ENCODE measurements at regions not wholly inside any gene's neighbourhood (a gene's known extent, or its start where the extent isn't known, plus 50 kb on each side); places are given as distances from the start of the nearest gene placed in this dataset.
A peak's percentile ranks its signal among the peaks of the same experiment; 100 is the strongest.

- CTCF ChIA-PET, result no interaction called here
- no peak for DNase-seq (ENCODE audit: low read depth, low spot score)
- Histone ChIP-seq H3K9ac (ENCODE audit: low read length) (no peak overlapping the region), H3K27me3 (ENCODE audit: insufficient read depth, low read length) (no peaks in the 10 kb centered on the region), H3K79me2 (ENCODE audit: insufficient read depth, low read length) (no peaks in the 10 kb centered on the region), H3K9me3 (ENCODE audit: control insufficient read depth in 1 of 2, insufficient read depth in 1 of 2, low read depth in 1 of 2, low read length in 2 of 2) (no peaks in the 10 kb centered on the region), H2AFZ (ENCODE audit: low read depth, low read length, poor library complexity, severe bottlenecking) (no peak overlapping the region), H3K4me1 (ENCODE audit: control insufficient read depth in 1 of 2, insufficient read depth in 2 of 2, low read length in 2 of 2) (no peaks in the 10 kb centered on the region), H3K4me2 (ENCODE audit: low read length) (no peak overlapping the region), H3K36me3 (ENCODE audit: control insufficient read depth in 1 of 2, insufficient read depth in 2 of 2, low read length in 2 of 2) (no peaks in the 10 kb centered on the region), H4K20me1 (ENCODE audit: insufficient read depth) (no peaks in the 10 kb centered on the region), H3K4me3 (replicated peaks in 1 of 2; ENCODE audit: low read depth in 1 of 2, low read length in 2 of 2) (no peak overlapping the region), H3K27ac (ENCODE audit: low read depth, low read length) (no peak overlapping the region), H3K9me2 (ENCODE audit: insufficient read depth) (no peaks in the 10 kb centered on the region)
- RAD21 ChIA-PET (ENCODE audit: low non-redundant PET in 1 of 2, low total read pairs in 2 of 2, uncharacterized antibody in 2 of 2, unreplicated experiment in 2 of 2), result no interaction called here
- BruUV-seq (replicated peaks), result no TSS peak
- POLR2A ChIA-PET, result no interaction called here
- TF ChIP-seq, protein P1, sequence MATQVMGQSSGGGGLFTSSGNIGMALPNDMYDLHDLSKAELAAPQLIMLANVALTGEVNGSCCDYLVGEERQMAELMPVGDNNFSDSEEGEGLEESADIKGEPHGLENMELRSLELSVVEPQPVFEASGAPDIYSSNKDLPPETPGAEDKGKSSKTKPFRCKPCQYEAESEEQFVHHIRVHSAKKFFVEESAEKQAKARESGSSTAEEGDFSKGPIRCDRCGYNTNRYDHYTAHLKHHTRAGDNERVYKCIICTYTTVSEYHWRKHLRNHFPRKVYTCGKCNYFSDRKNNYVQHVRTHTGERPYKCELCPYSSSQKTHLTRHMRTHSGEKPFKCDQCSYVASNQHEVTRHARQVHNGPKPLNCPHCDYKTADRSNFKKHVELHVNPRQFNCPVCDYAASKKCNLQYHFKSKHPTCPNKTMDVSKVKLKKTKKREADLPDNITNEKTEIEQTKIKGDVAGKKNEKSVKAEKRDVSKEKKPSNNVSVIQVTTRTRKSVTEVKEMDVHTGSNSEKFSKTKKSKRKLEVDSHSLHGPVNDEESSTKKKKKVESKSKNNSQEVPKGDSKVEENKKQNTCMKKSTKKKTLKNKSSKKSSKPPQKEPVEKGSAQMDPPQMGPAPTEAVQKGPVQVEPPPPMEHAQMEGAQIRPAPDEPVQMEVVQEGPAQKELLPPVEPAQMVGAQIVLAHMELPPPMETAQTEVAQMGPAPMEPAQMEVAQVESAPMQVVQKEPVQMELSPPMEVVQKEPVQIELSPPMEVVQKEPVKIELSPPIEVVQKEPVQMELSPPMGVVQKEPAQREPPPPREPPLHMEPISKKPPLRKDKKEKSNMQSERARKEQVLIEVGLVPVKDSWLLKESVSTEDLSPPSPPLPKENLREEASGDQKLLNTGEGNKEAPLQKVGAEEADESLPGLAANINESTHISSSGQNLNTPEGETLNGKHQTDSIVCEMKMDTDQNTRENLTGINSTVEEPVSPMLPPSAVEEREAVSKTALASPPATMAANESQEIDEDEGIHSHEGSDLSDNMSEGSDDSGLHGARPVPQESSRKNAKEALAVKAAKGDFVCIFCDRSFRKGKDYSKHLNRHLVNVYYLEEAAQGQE (IDR thresholded peaks at IDR 0.05; ENCODE audit: low read depth), result no peak
- no peak for TF ChIP-seq YY1 (IDR thresholded peaks at IDR 0.05; ENCODE audit: extremely low read depth, insufficient replicate concordance, low read depth, low read length)
- no peak for ATAC-seq
- intact Hi-C loops (cut with micrococcal nuclease), result no loop called here
Measured at GRCh38 chr5:99331061-99331460, 402.3 kb upstream of the CHD1 start.

GRCh38 chr5:99320436-99320835, 391.6 kb upstream of the CHD1 start:
- ATAC-seq (no peak), DNase-seq (ENCODE audit: low read depth, low spot score) (no peak)
- ChIA-PET RAD21 (ENCODE audit: low non-redundant PET in 1 of 2, low total read pairs in 2 of 2, uncharacterized antibody in 2 of 2, unreplicated experiment in 2 of 2) (no interaction called here), POLR2A (no interaction called here), CTCF (no interaction called here)
- Histone ChIP-seq H3K9ac (ENCODE audit: low read length) (no peak overlapping the region), H3K36me3 (ENCODE audit: control insufficient read depth in 1 of 2, insufficient read depth in 2 of 2, low read length in 2 of 2) (no peaks in the 10 kb centered on the region), H3K27ac (ENCODE audit: low read depth, low read length) (no peak overlapping the region), H2AFZ (ENCODE audit: low read depth, low read length, poor library complexity, severe bottlenecking) (no peak overlapping the region), H3K9me2 (ENCODE audit: insufficient read depth) (no peaks in the 10 kb centered on the region), H4K20me1 (ENCODE audit: insufficient read depth) (no peaks in the 10 kb centered on the region), H3K79me2 (ENCODE audit: insufficient read depth, low read length) (no peaks in the 10 kb centered on the region), H3K4me2 (ENCODE audit: low read length) (no peak overlapping the region), H3K4me1 (ENCODE audit: control insufficient read depth in 1 of 2, insufficient read depth in 2 of 2, low read length in 2 of 2) (no peaks in the 10 kb centered on the region), H3K4me3 (replicated peaks in 1 of 2; ENCODE audit: low read depth in 1 of 2, low read length in 2 of 2) (no peak overlapping the region), H3K9me3 (ENCODE audit: control insufficient read depth in 1 of 2, insufficient read depth in 1 of 2, low read depth in 1 of 2, low read length in 2 of 2) (no peaks in the 10 kb centered on the region), H3K27me3 (ENCODE audit: insufficient read depth, low read length) (no peaks in the 10 kb centered on the region)
- BruUV-seq (replicated peaks), result no TSS peak
- no peak for TF ChIP-seq ZBTB33 (IDR thresholded peaks at IDR 0.05; ENCODE audit: extremely low read depth, insufficient replicate concordance, low read length)
- TF ChIP-seq RAD21 (IDR thresholded peaks at IDR 0.05; ENCODE audit: low read depth), result peak; percentile 33; the same call in 1 of the 2 replicates
- intact Hi-C loops (cut with micrococcal nuclease), result no loop called here
